NCI-H2081 (cell line): ENCODE measurements at regions not wholly inside any gene's neighbourhood (a gene's known extent, or its start where the extent isn't known, plus 50 kb on each side); places are given as distances from the start of the nearest gene placed in this dataset.
"Not testable (repeated sequence)": the region's sequence is repeated elsewhere in the genome, so short reads cannot be mapped to it uniquely, and the experiment has no call there.

ENCODE experiments used
- DNase-seq, 2 experiments: peaks; one replicate each; lab custom pipeline; 2025; lab: John Stamatoyannopoulos, UW

- no peak for DNase-seq
Measured at GRCh38 chr2:234559609-234560008, 62.7 kb upstream of the ARL4C start.

DNA sequence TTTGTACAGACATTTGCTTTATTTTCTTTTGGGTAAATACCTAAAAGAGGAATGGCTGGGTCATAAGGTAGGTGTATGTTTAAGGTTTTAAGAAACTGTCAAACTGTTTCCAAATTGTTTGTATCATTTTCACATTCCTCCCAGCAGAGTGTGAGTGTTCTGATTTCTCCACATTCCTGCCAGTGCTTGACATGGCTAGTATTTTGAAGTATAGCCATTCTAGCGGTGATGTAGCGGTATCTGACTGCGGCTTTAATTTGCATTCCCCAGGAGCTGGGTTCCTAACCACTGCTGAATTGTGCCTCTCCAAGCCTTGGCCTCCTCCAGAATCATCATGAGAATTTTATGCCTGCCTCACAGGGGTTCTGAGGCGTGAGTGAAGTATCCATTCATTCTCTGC lies 61.8 kb upstream of the ARL4C start:
- DNase-seq = no peak

- peak in 1 of 2 experiments; percentile 18 for DNase-seq
Measured at GRCh38 chr2:234556848-234557573, 60.1 kb upstream of the ARL4C start.

GRCh38 chr2:234555616-234556249 lies 58.9 kb upstream of the ARL4C start:
- DNase-seq = no peak

- DNase-seq = no peak
Measured at GRCh38 chr2:234555161-234555560, 58.3 kb upstream of the ARL4C start.

GRCh38 chr2:234553223-234553622 lies 56.3 kb upstream of the ARL4C start:
- DNase-seq = not testable (repeated sequence)

DNA sequence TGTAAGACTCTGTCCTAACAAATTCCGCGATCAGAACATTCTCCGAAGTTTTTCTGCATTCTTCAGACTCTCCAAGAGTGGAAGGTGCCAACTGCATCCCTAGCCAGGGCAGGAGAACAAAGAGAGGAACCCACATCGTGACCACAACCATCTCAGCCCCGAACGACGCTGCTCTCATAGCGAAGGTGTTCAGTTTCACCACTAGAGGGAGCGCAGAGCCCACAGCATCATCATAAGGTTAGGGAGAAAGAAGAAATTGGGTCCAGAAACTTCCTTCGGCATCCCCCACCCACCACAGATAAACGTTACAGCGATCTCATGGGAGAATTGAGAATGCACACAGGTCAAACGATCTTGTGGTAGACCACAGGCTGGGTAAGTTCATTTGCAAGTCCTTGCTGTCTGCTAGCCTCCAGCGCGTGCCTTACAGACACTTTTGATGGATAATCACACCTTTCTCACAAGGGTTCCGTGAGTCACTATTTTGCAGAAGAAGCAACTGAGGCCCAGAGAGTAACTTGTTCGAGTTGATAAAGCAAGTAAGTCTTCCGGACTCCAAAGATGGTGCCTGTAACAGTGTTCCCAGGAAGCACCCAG lies 53.7 kb upstream of the ARL4C start:
- DNase-seq = peak; percentile 88

DNA sequence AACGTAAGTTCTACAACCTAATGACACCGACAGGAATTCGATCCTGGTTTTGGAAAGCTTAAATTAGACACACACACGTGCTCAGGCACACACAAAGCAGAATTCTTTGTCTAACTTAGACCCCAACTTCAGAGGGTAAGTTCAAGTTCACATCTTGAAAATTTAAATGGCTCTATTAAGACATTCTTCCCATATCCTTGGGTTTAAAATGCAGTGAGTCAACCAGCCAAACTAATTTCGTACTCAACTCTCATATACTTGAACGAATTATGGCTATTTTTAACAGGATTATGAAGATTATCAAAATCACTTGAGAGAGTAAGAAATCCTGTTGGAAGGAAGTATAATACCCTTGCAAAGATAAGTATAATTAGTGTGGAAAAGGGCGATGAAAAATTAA lies 53.2 kb upstream of the ARL4C start:
- no peak for DNase-seq

- peak in 1 of 2 experiments; percentile 36 for DNase-seq
Measured at GRCh38 chr2:234548695-234549420, 52.0 kb upstream of the ARL4C start.

GRCh38 chr2:234546770-234547169 lies 49.9 kb upstream of the ARL4C start:
- DNase-seq = no peak
